GM19467 (cell line): ENCODE measurements at regions not wholly inside any gene's neighbourhood (a gene's known extent, or its start where the extent isn't known, plus 50 kb on each side); places are given as distances from the start of the nearest gene placed in this dataset.

ENCODE experiments used
- ATAC-seq: cut with Tn5 transposase; IDR thresholded peaks from one replicate; pipeline ENCODE4 v1.9.1; 2021; ENCODE audit warnings: mild to moderate bottlenecking, moderate library complexity; ENCODE audit not compliant: unreplicated experiment

DNA sequence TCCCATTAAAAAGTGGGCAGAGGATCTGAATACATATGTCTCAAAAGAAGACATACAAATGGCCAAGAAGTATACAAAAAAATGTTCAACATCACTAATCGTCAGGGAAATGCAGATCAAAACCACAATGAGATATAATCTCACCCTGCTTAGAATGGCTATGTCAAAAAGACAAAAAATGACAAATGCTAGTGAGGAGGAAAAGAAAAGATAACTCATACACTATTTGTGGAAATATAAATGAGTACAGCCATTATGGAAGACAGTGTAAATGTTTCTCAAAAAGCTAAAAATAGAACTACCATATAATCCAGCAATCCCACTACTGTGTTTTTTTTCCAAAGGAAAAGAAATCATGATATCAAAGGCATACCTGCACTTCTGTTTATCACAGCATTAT is 450.7 kb downstream of the EFNA5 start:
- no peak for ATAC-seq

- no peak for ATAC-seq
Measured at GRCh38 chr5:107218457-107219193, 452.1 kb downstream of the EFNA5 start.

- no peak for ATAC-seq
Measured at GRCh38 chr5:107217721-107218130, 453.0 kb downstream of the EFNA5 start.

DNA sequence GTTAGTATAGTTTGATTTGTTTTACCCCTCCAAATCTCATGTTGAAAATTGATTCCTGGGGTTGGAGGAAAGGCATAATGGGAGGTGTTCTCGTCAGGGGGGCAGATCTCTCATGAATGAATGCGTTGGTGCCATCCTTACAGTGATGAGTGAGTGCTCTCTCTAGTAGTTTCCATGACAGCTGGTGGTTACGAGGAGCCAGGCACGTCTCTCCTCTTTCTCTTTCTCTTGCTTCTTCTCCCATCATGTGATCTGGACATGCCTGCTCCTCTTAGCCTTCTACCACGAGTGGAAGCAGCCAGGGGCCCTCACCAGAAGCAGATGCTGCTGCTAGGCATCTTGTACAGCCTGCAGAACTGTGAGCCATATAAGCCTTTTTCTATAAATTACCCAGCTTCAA is 454.1 kb downstream of the EFNA5 start:
- ATAC-seq = no peak

DNA sequence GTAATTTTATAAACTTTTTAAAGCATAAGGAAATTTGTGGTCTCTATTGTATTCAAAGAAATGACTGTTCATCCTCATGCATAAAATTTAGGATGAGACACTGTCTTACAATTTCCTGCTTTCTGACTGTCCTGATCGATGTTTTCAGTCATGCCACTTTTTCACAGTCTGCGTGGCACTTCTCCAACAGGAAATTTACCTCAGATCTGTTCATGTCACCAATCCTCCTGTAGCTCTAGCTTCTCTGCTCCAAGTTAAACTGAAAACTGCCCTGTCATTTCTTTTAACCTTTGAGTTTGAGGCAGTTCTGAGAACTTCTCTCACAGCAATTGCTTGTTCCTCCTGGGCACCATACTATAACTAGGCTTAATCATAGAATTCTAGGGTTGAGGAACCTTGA is 455.1 kb downstream of the EFNA5 start:
- no peak for ATAC-seq

DNA sequence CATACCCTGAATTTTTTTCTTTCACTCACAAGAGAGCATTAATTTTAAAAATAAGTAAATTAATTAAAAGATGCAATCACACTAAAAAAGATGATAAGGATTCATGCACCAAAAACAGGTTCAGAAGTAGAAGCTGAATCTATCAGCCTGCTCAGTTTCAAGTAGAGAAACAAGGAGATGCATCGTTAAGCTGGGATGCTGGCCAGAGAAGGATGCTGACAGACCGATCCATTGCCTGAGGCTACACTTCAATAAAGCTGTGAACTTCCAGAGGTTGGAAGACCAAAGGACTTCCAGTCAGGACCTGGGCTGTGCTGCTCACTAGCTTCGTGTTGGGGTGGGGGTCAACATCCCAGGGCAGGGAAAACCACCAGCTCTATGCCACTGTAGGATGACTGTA is 457.7 kb downstream of the EFNA5 start:
- ATAC-seq = no peak

DNA sequence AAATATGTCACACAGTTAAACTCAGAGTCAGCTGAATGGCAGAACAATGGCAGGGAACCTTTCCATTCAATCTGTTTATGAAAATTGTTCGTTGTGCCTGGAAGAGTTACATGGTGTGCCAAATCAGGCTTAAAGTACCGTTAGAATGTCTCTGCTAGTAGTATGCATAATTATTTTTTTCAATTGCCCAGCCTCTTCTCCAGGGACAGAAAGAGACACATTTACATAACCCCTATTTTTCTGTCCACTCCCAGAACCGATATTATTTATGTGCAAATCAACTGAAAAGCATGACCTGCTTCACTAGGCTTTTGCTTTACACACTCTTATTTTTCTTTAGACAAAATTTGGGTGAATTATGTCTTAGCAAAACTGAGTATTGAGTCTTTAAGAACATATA is 459.1 kb downstream of the EFNA5 start:
- ATAC-seq = no peak

DNA sequence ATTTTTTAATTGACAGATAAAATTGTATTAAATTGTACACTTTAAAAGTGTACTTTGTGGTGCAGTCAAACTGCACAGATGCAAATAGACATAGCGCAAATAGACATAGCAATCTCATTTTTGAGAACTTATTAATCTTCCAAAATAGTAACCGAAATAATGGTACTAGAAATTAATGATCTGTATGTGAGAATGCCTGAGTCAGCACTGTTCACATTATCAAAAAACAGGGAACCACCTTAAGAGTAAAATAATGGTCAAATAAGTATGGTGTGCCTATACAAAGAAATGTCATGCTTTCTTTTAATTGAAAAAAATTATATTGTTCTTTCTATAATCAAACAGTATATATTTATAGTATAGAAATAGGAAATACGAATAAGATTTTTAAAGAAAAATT is 461.9 kb downstream of the EFNA5 start:
- ATAC-seq = no peak

- ATAC-seq = no peak
Measured at GRCh38 chr5:107204413-107204812, 466.3 kb downstream of the EFNA5 start.

DNA sequence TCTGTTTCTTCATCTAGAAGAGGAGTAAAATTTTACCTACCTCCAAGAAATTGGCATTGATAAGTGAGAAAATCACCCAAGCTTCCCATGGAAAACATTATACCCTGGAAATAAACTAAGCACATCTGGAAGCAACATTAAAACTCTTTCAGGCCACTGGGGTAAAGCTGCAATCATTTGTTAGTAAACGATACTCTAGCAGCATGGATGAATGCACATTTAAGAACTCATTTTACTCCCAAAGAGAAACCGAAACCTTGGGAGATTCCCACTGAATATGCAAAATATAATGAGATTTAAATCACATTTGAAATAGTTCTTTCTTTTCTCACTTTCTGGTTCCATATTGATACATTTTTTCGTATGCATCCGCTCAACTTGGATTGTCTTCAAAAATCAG is 467.5 kb downstream of the EFNA5 start:
- no peak for ATAC-seq

- ATAC-seq = no peak
Measured at GRCh38 chr5:107199756-107200155, 471.0 kb downstream of the EFNA5 start.

DNA sequence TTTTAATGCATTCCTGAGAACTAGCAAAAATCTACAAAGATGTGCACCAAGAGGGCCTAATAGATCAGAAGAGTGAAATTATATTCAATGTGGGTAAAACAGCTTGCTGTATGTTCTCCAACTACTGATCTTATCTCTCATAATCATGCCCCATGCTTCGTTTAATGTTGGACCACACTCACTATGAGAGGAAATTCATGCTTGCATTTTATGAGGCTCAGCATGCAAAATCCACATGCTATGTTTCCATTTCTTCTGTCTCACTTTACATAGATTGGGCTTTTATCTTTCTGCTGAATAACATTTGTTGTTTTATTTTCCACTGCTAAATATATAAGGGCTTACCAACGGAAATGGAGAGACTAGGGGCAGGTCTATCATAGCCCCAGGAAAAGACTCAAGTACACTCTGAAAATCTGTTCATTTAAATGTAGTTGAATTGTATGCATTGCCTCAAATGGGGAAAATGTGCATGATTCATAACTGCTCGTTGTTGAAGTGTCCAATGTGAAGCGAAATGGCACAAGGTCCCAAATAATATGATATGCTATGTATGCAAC is 474.2 kb downstream of the EFNA5 start:
- no peak for ATAC-seq

- no peak for ATAC-seq
Measured at GRCh38 chr5:107195890-107196395, 474.8 kb downstream of the EFNA5 start.

DNA sequence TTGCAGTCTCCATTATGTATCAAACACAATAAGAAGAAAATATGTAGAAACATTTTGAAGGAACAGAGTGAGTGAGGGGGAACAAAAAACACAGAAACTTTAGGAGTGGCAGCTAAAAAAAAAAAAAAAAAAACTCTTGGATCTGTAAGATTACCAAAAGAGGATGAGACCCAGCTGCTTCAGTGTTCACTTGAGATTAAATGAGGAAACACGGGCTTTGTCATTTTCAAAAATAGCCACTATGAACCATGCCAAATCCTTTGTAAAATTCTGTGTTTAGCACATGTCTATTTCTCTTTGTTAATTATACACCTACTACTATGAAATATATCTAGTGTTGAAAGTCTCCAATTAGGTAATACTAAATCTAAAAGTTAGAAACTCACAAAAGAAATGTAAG is 485.9 kb downstream of the EFNA5 start:
- no peak for ATAC-seq

DNA sequence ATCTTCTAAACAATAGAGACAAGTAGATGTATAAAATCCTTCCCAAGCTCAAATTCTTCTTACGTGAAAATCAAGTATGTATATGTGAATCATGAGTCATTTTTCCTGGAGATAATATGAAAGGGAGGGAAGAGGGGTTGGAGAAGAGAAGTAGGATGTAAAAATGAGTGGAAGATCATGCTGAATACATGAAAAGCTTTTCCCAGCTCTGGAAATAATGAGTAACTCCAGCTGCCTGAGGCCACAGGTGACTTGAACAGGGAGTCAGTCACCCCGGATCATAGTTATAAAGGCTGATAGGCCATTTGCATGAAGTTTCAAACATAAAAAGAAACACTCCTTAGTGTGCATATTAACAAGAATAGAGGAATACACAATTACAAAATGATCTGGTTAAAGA is 486.7 kb downstream of the EFNA5 start:
- no peak for ATAC-seq

DNA sequence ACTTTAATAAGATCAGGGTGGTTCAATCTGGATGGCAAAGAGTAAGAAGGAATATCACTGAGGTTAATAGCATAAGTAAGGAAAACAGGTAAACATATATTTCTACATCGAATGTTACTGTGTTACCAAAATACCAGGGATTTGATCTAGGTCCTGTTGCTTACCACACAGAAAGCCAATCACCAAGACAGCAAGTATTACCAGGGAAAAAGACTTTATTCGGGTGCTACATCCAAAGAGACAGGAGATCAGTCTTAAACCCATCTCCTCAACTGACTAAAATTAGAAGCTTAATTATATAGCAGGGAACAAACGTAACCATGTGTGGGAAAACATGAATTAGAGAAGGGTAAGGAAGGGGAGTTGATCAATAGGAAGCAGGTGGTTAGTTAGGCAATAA is 500.1 kb downstream of the EFNA5 start:
- ATAC-seq = no peak

- no peak for ATAC-seq
Measured at GRCh38 chr5:107169867-107170266, 500.9 kb downstream of the EFNA5 start.

DNA sequence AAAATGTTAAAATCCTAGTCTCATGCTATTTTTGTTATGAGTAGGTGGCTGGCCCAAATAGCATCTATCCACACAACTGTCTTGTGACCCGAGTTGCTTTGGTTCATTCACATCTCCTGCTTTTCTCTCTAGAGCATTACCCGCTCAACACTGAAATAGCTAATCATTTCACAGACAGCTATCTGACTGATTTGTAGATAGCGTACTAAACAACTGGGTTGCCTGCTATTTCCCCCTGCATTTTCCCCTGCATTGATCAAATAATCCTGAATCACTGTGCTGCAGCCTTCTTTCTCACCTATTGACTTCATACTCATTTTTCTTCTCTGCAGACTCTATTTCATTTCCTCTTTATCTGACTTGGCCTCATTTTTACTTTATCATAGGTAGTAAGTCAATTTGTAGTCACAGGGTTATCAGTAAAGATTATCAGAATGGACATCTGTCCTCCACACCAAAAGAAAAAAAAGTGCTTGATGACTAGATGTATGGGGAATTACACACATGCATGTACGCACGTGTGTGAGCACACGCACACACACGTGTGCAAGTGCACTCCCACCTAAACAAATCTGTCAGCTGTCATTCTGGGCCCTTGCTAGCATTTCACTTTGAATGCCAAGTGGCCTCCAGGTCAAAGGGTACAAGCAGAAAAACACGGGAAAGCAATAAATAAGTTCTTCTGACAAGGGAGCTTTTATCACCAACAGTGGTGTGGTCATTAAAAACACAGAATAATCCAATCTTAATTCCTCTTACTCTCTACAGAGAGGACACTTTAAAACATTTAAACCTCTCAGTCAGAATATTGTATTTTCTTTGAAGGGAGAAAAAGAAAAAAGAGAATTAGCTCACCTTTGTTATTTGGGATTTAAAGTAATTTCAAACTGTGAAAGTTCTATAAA is 501.6 kb downstream of the EFNA5 start:
- ATAC-seq = no peak

DNA sequence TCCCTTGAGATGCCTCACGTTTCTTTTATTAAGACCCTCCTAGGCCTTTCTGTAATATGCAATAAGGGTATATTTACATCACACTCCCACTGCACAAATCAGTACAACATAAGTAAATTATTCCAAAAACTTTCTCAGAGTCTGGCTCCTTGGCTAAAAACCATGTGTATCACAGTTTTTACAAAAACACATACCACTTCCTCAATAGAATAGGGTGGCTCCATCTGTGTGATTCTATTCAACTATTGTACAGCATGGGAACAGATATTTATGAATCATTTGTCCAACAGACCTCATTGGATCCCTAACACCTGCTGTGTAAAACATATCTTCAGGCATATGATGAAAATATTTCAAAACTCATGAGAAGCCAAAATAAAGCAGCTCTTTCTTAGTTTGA is 502.7 kb downstream of the EFNA5 start:
- no peak for ATAC-seq

- no peak for ATAC-seq
Measured at GRCh38 chr5:107165296-107165695, 505.4 kb downstream of the EFNA5 start.

DNA sequence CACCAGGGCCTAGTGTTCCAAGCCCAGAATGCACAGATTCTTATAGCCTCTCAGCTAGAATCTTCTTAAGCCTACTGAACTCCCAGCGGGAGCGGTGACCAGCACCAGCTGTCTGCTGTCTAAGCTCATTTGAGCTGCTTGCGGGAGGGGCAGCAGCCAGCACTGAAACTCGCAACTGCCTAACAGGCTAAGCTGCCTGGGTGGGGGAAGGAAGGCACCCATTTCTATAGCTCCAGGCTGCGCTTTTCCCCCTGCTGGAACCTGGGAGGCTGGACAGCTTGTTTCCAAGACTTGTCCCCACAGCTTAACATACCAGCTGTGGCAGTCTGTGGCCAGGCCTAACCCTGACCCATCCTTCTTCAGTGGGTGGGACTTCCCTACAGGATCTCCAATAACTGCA is 512.9 kb downstream of the EFNA5 start:
- ATAC-seq = no peak

GRCh38 chr5:107155707-107156106 is 515.0 kb downstream of the EFNA5 start:
- ATAC-seq = no peak
